ENCODE measurements at regions not wholly inside any gene's neighbourhood (a gene's known extent, or its start where the extent isn't known, plus 50 kb on each side); places are given as distances from the start of the nearest gene placed in this dataset.
A peak's percentile ranks its signal among the peaks of the same experiment; 100 is the strongest.

DNA sequence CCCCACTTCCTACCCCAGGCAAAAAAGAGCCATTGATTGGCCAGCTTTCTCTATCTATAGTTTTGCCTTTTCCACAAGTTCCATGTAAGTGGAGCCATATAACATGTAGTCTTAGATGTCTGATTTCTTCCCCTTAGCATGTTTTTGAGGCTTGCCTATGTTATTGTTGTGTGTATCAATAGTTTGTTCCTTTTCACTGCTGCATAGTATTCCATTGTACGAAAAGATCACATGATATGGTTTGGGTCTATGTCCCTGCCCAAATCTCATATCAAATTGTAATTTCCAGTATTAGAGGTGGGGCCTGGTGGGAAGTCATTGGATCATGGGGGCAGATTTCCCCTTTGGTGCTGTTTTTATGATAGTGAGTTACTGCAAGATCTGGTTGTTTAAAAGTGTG is 93.6 kb upstream of the RFLNA start (continued):
- TF ChIP-seq ZNF274 (CRISPR knock-in tag; IDR thresholded peaks at IDR 0.05) (no peak), ZNF292 (CRISPR knock-in tag; IDR thresholded peaks at IDR 0.05; ENCODE audit: borderline replicate concordance, low read depth) (no peak)
- TF ChIP-seq, protein P1, sequence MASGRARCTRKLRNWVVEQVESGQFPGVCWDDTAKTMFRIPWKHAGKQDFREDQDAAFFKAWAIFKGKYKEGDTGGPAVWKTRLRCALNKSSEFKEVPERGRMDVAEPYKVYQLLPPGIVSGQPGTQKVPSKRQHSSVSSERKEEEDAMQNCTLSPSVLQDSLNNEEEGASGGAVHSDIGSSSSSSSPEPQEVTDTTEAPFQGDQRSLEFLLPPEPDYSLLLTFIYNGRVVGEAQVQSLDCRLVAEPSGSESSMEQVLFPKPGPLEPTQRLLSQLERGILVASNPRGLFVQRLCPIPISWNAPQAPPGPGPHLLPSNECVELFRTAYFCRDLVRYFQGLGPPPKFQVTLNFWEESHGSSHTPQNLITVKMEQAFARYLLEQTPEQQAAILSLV (CRISPR knock-in tag; IDR thresholded peaks at IDR 0.05; ENCODE audit: borderline replicate concordance): no peak

DNA sequence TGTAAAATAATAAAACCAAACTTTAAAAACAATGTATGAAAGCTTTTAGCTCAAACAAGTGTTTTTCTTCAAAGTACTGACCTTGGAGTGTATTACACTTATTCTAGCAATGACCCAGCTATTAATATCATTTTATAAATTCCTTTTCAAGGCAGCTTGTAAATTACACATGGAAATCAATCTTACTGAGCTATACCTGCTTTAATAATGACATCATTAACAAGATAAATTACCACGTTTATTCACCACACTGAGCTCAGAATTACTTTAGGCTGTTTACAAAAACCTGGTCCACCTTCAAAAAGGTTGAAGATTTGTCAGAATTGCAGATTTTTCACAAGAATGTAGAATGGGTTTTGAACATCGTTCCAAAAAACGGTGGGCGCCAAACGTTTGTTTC is 91.7 kb upstream of the RFLNA start:
- TF ChIP-seq ATF7-NPFF (CRISPR knock-in tag; IDR thresholded peaks at IDR 0.05; ENCODE audit: low read depth): no peak
- no peak for TF ChIP-seq ZNF777 (CRISPR knock-in tag; IDR thresholded peaks at IDR 0.05)
- peak; percentile 82 for TF ChIP-seq ATF7 (IDR thresholded peaks at IDR 0.05)
- no peak for TF ChIP-seq ATF7 (CRISPR knock-in tag; IDR thresholded peaks at IDR 0.05)
- no TSS peak for BruUV-seq (replicated peaks)
- in situ Hi-C loops (cut with HindIII; ENCODE audit: extremely low pct_ligation_motif_present, low pct_unique_long_range_greater_than_20kb) (no loop called here), intact Hi-C loops (cut with micrococcal nuclease; ENCODE audit: unreplicated experiment) (no loop called here)
- Histone ChIP-seq H3K4me1 (ENCODE audit: insufficient read depth, low read length) (no peaks in the 10 kb centered on the region), H3K27me3 (ENCODE audit: control insufficient read depth in 1 of 2, insufficient read depth in 2 of 2, low read length in 2 of 2) (peaks cover 2 to 8% of the 10 kb centered on the region in 2 experiments; a peak in 2 of 5 replicates), H3K4me3 (replicated peaks in 1 of 3; ENCODE audit: insufficient read depth in 1 of 3, low read depth in 2 of 3, low read length in 3 of 3) (no peak overlapping the region), H3K4me2 (ENCODE audit: low read depth, low read length) (no peak overlapping the region), H4K20me1 (ENCODE audit: insufficient read depth, low read length) (no peaks in the 10 kb centered on the region), H3K9ac (ENCODE audit: insufficient read depth, low read depth, low read length) (no peak overlapping the region), H2AFZ (ENCODE audit: low read length) (no peak overlapping the region), H3K27ac (ENCODE audit: extremely low read length, insufficient read depth, low read length) (no peak overlapping the region), H3K79me2 (ENCODE audit: insufficient read depth, low read length) (no peaks in the 10 kb centered on the region), H3K36me3 (replicated peaks in 1 of 2; ENCODE audit: control insufficient read depth in 1 of 2, insufficient read depth in 2 of 2, low read length in 2 of 2) (no peaks in the 10 kb centered on the region), H3K9me3 (ENCODE audit: low read length) (no peaks in the 10 kb centered on the region)
- FAIRE-seq (no peak), DNase-seq (ENCODE audit: low spot score) (no peak), ATAC-seq (no peak)
- ChIA-PET POLR2A (no interaction called here), CTCF (ENCODE audit: low intra/inter-chr PET ratio, low total read pairs) (no interaction called here)
- WGBS (ENCODE audit: low lambda C conversion rate): 46% methylated on average over 5 of the region's 5 CpGs

DNA sequence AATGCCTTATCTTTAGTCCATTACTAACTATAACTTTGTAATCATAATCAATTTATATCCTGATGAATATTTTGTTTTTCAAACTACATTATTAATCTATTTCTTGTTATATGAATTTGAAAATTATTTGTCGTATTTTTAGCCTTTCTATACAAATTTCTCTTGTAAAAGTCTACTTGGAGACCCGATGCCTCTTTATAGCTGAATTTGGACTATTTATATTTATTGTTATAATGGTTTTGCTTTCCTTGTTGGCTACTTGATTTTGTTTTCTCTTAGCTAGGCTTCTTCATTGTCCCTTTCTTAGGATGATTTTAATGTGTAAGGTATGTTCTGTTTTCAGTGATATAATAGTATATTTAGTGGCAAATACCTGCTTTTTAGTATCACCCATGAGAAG is 89.5 kb upstream of the RFLNA start:
- ChIA-PET CTCF (ENCODE audit: low intra/inter-chr PET ratio, low total read pairs) (no interaction called here), POLR2A (no interaction called here)
- WGBS (ENCODE audit: low lambda C conversion rate): 26% methylated on average over 2 of the region's 2 CpGs
- H2AFZ ChIP-seq (ENCODE audit: low read length): no peak overlapping the region
- no TSS peak for BruUV-seq (replicated peaks)
- ATAC-seq: no peak
- H3K4me1 ChIP-seq (ENCODE audit: insufficient read depth, low read length): no peaks in the 10 kb centered on the region
- no peak overlapping the region for H3K4me2 ChIP-seq (ENCODE audit: low read depth, low read length)
- no peaks in the 10 kb centered on the region for H4K20me1 ChIP-seq (ENCODE audit: insufficient read depth, low read length)
- intact Hi-C loops (cut with micrococcal nuclease; ENCODE audit: unreplicated experiment): no loop called here
- in situ Hi-C loops (cut with HindIII; ENCODE audit: extremely low pct_ligation_motif_present, low pct_unique_long_range_greater_than_20kb): no loop called here
- H3K9ac ChIP-seq (ENCODE audit: insufficient read depth, low read depth, low read length): no peak overlapping the region
- peaks cover 2 to 11% of the 10 kb centered on the region in 2 experiments; a peak in 3 of 5 replicates for H3K27me3 ChIP-seq (ENCODE audit: control insufficient read depth in 1 of 2, insufficient read depth in 2 of 2, low read length in 2 of 2)
- no peaks in the 10 kb centered on the region for H3K79me2 ChIP-seq (ENCODE audit: insufficient read depth, low read length)
- DNase-seq (ENCODE audit: low spot score): no peak
- H3K27ac ChIP-seq (ENCODE audit: extremely low read length, insufficient read depth, low read length): no peak overlapping the region
- FAIRE-seq: no peak
- H3K36me3 ChIP-seq (replicated peaks in 1 of 2; ENCODE audit: control insufficient read depth in 1 of 2, insufficient read depth in 2 of 2, low read length in 2 of 2): no peaks in the 10 kb centered on the region
- no peak overlapping the region for H3K4me3 ChIP-seq (replicated peaks in 1 of 3; ENCODE audit: insufficient read depth in 1 of 3, low read depth in 2 of 3, low read length in 3 of 3)
- H3K9me3 ChIP-seq (ENCODE audit: low read length): no peaks in the 10 kb centered on the region
- TF ChIP-seq KDM5A (IDR thresholded peaks at IDR 0.05; ENCODE audit: borderline replicate concordance, low read length): no peak
- TF ChIP-seq, protein P2, sequence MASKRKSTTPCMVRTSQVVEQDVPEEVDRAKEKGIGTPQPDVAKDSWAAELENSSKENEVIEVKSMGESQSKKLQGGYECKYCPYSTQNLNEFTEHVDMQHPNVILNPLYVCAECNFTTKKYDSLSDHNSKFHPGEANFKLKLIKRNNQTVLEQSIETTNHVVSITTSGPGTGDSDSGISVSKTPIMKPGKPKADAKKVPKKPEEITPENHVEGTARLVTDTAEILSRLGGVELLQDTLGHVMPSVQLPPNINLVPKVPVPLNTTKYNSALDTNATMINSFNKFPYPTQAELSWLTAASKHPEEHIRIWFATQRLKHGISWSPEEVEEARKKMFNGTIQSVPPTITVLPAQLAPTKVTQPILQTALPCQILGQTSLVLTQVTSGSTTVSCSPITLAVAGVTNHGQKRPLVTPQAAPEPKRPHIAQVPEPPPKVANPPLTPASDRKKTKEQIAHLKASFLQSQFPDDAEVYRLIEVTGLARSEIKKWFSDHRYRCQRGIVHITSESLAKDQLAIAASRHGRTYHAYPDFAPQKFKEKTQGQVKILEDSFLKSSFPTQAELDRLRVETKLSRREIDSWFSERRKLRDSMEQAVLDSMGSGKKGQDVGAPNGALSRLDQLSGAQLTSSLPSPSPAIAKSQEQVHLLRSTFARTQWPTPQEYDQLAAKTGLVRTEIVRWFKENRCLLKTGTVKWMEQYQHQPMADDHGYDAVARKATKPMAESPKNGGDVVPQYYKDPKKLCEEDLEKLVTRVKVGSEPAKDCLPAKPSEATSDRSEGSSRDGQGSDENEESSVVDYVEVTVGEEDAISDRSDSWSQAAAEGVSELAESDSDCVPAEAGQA (IDR thresholded peaks at IDR 0.05; ENCODE audit: low read depth): no peak
- TF ChIP-seq, protein P2 (CRISPR knock-in tag; IDR thresholded peaks at IDR 0.05; ENCODE audit: borderline replicate concordance): no peak
